ENCODE measurements at regions not wholly inside any gene's neighbourhood (a gene's known extent, or its start where the extent isn't known, plus 50 kb on each side); places are given as distances from the start of the nearest gene placed in this dataset.

DNA sequence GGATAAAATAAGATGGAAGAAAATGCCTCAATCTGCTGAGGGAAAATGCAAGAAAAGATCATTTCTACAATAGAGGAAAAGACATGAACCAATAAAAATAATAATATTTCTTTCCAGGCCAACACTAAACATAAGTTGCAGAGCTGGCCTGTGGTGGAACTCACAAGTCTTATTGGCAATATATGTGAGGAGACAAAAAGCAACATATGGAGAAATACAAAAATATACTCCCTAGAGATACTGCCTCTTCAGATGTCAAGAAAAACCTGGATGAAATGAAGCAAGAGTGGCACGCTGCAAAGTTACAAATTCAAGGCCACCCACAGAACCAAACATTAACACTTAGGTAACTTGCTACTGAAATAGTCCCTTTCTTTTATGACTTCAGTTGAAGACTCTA, 264.9 kb upstream of the FMN2 start:
- Histone ChIP-seq H3K27ac (ENCODE audit: insufficient read depth, low read length) (no peak overlapping the region), H3K27me3 (ENCODE audit: control insufficient read depth, insufficient read depth, low read length) (no peaks in the 10 kb centered on the region), H3K4me2 (ENCODE audit: extremely low read depth, insufficient read depth, low read length) (no peak overlapping the region), H2AFZ (ENCODE audit: low read length) (no peak overlapping the region), H3K36me3 (ENCODE audit: control insufficient read depth, insufficient read depth, low read length) (no peaks in the 10 kb centered on the region), H3K4me3 (replicated peaks in 1 of 4; ENCODE audit: control extremely low read depth in 1 of 4, insufficient read depth in 1 of 4, low read depth in 3 of 4, low read length in 4 of 4) (no peak overlapping the region), H3K4me1 (ENCODE audit: control insufficient read depth, extremely low read depth, insufficient read depth, low read length) (no peaks in the 10 kb centered on the region), H3K9me3 (ENCODE audit: control insufficient read depth, insufficient read depth, low read depth, low read length) (no peaks in the 10 kb centered on the region), H4K20me1 (ENCODE audit: control insufficient read depth, extremely low read depth, insufficient read depth, low read length) (no peaks in the 10 kb centered on the region), H3K9ac (ENCODE audit: insufficient read depth, low read length) (no peak overlapping the region), H3K79me2 (ENCODE audit: control insufficient read depth, insufficient read depth, low read length) (no peaks in the 10 kb centered on the region)
- no peak for TF ChIP-seq EZH2 (IDR thresholded peaks at IDR 0.05; ENCODE audit: low read length, missing control alignments)
- TF ChIP-seq, protein P1, sequence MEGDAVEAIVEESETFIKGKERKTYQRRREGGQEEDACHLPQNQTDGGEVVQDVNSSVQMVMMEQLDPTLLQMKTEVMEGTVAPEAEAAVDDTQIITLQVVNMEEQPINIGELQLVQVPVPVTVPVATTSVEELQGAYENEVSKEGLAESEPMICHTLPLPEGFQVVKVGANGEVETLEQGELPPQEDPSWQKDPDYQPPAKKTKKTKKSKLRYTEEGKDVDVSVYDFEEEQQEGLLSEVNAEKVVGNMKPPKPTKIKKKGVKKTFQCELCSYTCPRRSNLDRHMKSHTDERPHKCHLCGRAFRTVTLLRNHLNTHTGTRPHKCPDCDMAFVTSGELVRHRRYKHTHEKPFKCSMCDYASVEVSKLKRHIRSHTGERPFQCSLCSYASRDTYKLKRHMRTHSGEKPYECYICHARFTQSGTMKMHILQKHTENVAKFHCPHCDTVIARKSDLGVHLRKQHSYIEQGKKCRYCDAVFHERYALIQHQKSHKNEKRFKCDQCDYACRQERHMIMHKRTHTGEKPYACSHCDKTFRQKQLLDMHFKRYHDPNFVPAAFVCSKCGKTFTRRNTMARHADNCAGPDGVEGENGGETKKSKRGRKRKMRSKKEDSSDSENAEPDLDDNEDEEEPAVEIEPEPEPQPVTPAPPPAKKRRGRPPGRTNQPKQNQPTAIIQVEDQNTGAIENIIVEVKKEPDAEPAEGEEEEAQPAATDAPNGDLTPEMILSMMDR (conservative IDR thresholded peaks at IDR 0.05 in 1 of 2, IDR thresholded peaks at IDR 0.05 in 1 of 2; ENCODE audit: low read depth in 1 of 2, low read length in 2 of 2) = no peak
- DNase-seq (ENCODE audit: low read depth in 2 of 2) = no peak

- no peak for TF ChIP-seq EZH2 (IDR thresholded peaks at IDR 0.05; ENCODE audit: low read length, missing control alignments)
- TF ChIP-seq, protein P1 (conservative IDR thresholded peaks at IDR 0.05 in 1 of 2, IDR thresholded peaks at IDR 0.05 in 1 of 2; ENCODE audit: low read depth in 1 of 2, low read length in 2 of 2) = no peak
- H3K9ac ChIP-seq (ENCODE audit: insufficient read depth, low read length) = no peak overlapping the region
- H3K36me3 ChIP-seq (ENCODE audit: control insufficient read depth, insufficient read depth, low read length) = no peaks in the 10 kb centered on the region
- no peaks in the 10 kb centered on the region for H3K79me2 ChIP-seq (ENCODE audit: control insufficient read depth, insufficient read depth, low read length)
- H3K9me3 ChIP-seq (ENCODE audit: control insufficient read depth, insufficient read depth, low read depth, low read length) = no peaks in the 10 kb centered on the region
- DNase-seq (ENCODE audit: low read depth in 2 of 2) = no peak
- no peaks in the 10 kb centered on the region for H3K27me3 ChIP-seq (ENCODE audit: control insufficient read depth, insufficient read depth, low read length)
- no peak overlapping the region for H2AFZ ChIP-seq (ENCODE audit: low read length)
- no peak overlapping the region for H3K27ac ChIP-seq (ENCODE audit: insufficient read depth, low read length)
- no peak overlapping the region for H3K4me2 ChIP-seq (ENCODE audit: extremely low read depth, insufficient read depth, low read length)
- no peak overlapping the region for H3K4me3 ChIP-seq (replicated peaks in 1 of 4; ENCODE audit: control extremely low read depth in 1 of 4, insufficient read depth in 1 of 4, low read depth in 3 of 4, low read length in 4 of 4)
- H4K20me1 ChIP-seq (ENCODE audit: control insufficient read depth, extremely low read depth, insufficient read depth, low read length) = no peaks in the 10 kb centered on the region
- no peaks in the 10 kb centered on the region for H3K4me1 ChIP-seq (ENCODE audit: control insufficient read depth, extremely low read depth, insufficient read depth, low read length)
Measured at GRCh38 chr1:239829535-239829934, 262.1 kb upstream of the FMN2 start.

DNA sequence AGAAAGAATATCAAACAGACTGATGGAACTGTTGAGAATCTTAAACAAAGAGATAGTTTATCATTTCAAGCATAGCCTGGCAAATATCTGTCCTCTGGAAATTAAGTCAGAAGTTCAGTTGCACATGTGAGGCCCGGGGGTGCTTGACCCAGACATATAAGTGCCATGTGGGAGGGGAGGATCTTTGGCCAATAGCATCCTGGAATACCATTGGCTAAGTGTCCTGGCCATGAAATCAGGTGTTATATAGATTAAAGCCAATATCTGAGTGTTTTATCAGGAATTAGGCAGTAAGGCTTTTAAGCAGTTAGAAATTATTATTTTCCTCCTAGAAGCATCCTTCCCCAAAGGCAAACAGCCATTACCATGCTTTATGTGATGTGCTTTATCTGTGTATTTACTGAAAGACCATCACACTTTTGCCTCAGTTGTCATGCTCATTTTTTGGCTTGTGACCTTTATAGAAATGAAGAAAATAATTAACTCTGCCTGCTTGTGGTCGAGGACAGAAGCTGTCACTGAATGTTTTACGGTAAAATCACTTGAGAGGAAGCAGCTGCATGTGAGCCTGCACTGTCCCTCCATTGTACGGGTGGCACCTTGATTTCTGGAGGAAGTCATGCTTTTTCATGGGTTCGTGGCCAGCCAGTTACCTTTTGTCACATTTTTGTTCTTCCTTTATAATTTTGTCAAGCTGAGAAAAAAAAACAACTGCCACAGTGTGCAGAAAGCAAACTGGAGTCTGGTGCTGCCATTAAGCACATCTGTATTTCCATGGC, 259.9 kb upstream of the FMN2 start:
- no peaks in the 10 kb centered on the region for H3K36me3 ChIP-seq (ENCODE audit: control insufficient read depth, insufficient read depth, low read length)
- no peak overlapping the region for H3K4me3 ChIP-seq (replicated peaks in 1 of 4; ENCODE audit: control extremely low read depth in 1 of 4, insufficient read depth in 1 of 4, low read depth in 3 of 4, low read length in 4 of 4)
- H3K79me2 ChIP-seq (ENCODE audit: control insufficient read depth, insufficient read depth, low read length) = no peaks in the 10 kb centered on the region
- TF ChIP-seq, protein P1 (conservative IDR thresholded peaks at IDR 0.05 in 1 of 2, IDR thresholded peaks at IDR 0.05 in 1 of 2; ENCODE audit: low read depth in 1 of 2, low read length in 2 of 2) = no peak
- TF ChIP-seq EZH2 (IDR thresholded peaks at IDR 0.05; ENCODE audit: low read length, missing control alignments) = no peak
- DNase-seq (ENCODE audit: low read depth in 2 of 2) = no peak
- H3K4me2 ChIP-seq (ENCODE audit: extremely low read depth, insufficient read depth, low read length) = no peak overlapping the region
- H3K27ac ChIP-seq (ENCODE audit: insufficient read depth, low read length) = no peak overlapping the region
- no peak overlapping the region for H2AFZ ChIP-seq (ENCODE audit: low read length)
- H4K20me1 ChIP-seq (ENCODE audit: control insufficient read depth, extremely low read depth, insufficient read depth, low read length) = no peaks in the 10 kb centered on the region
- no peaks in the 10 kb centered on the region for H3K4me1 ChIP-seq (ENCODE audit: control insufficient read depth, extremely low read depth, insufficient read depth, low read length)
- no peaks in the 10 kb centered on the region for H3K27me3 ChIP-seq (ENCODE audit: control insufficient read depth, insufficient read depth, low read length)
- H3K9me3 ChIP-seq (ENCODE audit: control insufficient read depth, insufficient read depth, low read depth, low read length) = no peaks in the 10 kb centered on the region
- H3K9ac ChIP-seq (ENCODE audit: insufficient read depth, low read length) = no peak overlapping the region
